Stimulated activated CD4-positive, alpha-beta T cell treated with anti-CD3 and anti-CD28 coated beads, Interleukin-12 subunit alpha, Interleukin-12 subunit beta, amount 100 ng/mL, for 24 hours (primary cell): ENCODE measurements at regions not wholly inside any gene's neighbourhood (a gene's known extent, or its start where the extent isn't known, plus 50 kb on each side); places are given as distances from the start of the nearest gene placed in this dataset.

Experiments
- DNase-seq, 2 experiments: peaks; one replicate each; pipeline ENCODE4 v3.0.0-alpha.2; 2020; ENCODE audit warnings: low read depth in 2 of 2

- no peak for DNase-seq
These were observed 124.5 kb upstream of the THY1 start for GRCh38 chr11:119547511-119547910.

DNA sequence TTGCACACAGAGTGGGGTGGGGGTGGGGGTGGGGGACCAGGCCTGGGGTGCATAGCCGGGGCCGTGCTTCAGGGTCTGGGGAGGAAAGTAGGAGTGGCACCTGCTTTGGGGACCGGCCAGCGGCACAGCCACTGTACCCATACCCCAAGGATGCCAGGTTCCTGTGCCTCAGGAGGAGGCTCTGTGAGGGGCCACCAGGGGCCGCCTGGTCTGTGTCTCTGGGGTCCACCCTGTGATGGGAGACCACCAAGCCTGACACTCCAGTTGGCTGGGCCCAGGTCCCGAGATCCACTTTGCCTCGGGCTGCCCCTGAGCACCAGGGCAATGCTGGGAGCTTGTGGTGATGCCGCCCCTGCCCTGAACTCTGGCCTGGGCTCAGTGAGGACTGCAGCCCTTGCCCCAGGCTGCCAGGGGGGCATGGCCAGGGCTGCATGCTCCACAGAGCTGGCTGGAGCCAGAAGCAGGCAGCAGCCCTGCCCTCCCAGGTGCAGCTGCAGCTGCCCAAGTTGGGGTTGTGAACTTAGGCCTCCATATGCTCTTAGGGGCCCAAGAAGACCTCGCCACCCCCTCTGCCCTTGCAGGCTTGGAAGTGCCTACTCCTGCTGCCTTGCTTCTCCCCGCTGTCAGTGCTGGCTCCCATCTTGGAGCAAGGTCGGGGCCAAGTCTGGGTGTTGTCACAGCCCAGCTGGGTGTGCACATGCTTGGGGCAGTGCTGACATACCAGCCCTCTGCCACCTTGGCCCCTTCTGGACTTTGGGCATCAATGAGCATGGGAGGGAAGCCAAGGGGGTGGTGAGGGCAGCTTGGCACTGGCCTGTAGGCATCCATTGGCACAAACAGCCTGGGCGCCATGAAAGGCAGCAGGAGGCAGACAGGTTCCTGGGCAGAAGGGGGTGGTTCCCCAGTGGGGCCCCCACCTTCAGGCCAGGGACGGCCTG, 123.3 kb upstream of the THY1 start:
- DNase-seq: no peak

DNA sequence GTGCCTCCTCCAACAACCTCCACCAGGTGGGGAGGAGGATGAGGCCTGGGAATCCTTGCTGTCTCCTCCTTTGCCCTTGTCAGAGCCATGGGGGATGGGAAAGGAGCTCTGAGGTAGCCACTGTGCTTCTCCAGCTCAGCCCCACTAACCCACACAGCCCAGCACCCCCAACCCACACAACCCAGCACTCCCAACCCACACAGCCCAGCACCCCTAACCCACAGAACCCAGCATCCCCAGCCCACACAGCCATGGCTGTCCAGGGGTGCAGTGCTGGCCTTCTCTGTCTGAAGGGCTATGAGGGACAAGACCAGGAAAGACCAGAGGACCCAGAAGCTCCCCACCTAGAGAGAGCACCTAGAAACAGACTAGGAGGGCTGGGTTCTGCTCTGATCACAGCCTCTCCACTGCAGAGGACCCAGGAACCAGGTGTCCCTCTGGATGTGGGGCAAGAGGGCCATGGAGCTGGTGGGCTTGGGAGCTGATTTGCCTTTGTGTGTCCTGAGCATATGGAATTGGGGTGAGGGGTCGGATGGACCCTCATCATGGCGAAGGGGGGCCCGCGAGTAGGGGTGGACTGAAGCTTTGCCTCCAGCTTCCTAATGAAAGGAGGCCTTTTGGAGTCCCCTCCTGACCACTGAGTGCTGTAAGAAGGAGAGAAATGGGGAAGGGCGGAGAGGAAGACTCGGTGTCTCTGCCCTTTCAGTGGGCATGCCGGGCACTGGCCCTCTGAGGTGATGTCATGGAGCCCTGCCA, 117.6 kb upstream of the THY1 start:
- no peak for DNase-seq

DNA sequence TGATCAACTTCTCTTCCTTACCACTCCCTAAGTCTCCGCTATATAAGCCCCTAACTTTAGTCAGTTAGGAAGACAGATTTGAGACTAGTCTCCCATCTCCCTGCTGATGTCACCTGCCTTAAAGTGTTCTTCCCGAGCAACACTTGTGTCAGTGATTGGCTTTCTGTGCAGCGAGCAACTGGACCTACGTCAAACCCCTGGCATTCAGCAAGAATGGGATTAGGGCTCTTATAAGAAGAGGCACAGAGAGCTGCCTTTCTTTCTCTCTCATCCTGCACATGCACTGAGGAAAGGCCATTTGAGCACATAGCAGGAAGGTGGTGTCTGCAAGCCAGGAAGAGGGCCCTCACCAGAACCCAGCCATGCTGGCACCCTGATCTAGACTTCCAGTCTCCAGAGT, 116.6 kb upstream of the THY1 start:
- no peak for DNase-seq

DNA sequence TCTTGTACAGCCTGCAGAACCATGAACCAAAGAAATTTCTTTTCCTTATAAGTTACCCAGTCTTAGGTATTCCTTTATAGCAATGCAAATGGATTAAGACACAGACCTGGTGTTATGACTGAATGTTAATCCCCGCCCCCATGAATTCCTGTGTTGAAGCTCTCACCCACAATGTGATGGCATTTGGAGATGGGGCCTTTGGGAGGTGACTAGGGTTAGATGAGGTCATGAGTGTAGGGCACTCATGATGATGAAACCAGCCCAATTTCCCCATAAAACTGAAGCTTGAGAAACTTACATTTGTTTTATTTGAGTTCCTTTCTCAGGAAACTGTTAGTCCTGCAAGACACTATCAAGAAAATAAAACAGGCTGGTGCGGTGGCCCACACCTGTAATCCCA, 115.8 kb upstream of the THY1 start:
- DNase-seq: no peak

DNA sequence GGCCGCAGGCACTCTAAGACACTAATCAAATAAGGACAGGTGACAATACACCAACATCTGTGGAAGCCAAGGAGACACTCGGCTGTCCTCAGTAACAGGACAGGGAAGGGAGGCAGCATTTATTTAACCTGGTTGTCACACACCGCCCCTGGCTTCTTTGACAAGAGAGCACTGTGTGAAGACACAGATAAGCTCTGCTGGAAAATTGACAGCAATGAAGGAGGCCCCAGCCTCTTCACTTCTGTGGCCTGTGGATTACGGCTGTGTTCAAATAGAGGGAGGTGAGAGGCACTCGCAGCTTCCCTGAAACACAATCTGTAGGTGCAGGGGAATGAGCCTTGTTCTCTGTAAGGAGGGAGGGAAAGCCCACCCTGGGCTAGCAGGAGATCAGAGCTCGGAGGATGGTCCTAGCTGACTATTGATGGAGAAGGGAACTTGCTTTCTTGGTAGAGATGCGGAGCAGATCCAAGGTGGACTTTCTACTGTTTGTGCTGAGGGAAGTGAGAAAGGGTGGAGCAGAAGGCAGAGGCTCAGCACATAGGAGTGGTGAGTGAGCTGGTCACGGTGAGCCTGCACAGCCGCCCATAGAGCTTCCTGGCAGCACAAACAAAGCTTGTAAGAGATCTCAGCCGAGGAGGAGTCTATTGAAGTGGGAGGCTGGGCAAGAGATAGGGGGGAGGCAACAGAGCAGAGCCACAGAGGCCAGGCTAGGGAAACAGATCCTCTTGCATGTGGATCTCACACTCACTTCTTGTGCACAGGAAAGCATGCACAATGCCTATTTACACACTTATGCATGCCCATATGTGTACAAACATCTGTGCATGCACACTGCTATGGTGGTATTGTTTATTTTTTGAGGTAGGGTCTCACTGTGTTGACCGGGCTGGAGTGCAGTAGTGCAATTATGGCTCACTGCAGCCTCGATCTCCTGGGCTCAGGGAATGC, 114.6 kb upstream of the THY1 start:
- no peak for DNase-seq

DNA sequence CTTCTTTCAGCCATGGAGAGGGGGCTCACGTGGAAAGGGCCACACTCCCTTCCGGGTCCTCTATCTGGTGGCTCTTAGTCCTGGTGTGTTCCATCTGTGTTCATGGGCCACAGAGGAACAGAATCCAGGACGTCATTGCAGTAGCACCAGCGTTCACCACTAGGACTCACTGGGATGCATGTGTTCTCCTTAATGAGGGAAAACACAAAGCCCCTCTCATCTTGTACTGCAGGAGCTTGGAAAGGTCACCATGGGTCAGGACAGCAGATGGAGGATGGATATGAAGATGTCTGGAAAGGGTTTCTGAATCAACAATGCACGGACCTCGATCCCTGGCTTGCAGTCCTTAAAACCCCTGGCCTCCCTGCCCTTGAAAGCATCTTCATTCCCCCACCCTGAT, 113.8 kb upstream of the THY1 start:
- DNase-seq: no peak

- peak; percentile 23 to 71 for DNase-seq
These were observed 111.2 kb upstream of the THY1 start for GRCh38 chr11:119533921-119534736.

- no peak for DNase-seq
These were observed 110.5 kb upstream of the THY1 start for GRCh38 chr11:119533462-119533861.

- DNase-seq: no peak
These were observed 109.6 kb upstream of the THY1 start for GRCh38 chr11:119532551-119532950.

- no peak for DNase-seq
These were observed 108.7 kb upstream of the THY1 start for GRCh38 chr11:119531623-119532022.

- DNase-seq: no peak
These were observed 108.1 kb upstream of the THY1 start for GRCh38 chr11:119531056-119531455.

- DNase-seq: no peak
These were observed 107.5 kb upstream of the THY1 start for GRCh38 chr11:119530509-119530908.

DNA sequence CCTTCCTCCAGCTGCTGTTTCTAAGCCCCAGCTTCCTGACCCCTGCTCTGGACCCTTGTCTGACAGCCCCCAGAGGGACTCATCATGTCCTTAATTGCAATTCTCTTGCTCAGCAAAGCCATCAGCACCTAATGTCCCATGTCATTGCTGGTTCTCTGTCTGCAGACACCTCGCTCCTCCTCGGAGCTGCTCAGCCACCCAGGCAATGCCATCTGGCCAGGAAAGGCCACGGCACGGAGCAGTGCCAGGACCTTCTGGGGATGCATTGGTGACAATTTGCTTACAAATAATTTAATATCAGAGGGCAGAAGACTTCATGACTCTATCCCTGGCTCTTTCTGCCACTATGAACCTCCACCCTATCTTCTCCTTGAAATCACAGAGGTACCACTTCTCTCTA, 107.0 kb upstream of the THY1 start:
- DNase-seq: no peak

GRCh38 chr11:119529063-119529845, 106.3 kb upstream of the THY1 start:
- DNase-seq: no peak

- no peak for DNase-seq
These were observed 102.9 kb upstream of the THY1 start for GRCh38 chr11:119525867-119526196.

GRCh38 chr11:119525180-119525866, 102.4 kb upstream of the THY1 start:
- no peak for DNase-seq

DNA sequence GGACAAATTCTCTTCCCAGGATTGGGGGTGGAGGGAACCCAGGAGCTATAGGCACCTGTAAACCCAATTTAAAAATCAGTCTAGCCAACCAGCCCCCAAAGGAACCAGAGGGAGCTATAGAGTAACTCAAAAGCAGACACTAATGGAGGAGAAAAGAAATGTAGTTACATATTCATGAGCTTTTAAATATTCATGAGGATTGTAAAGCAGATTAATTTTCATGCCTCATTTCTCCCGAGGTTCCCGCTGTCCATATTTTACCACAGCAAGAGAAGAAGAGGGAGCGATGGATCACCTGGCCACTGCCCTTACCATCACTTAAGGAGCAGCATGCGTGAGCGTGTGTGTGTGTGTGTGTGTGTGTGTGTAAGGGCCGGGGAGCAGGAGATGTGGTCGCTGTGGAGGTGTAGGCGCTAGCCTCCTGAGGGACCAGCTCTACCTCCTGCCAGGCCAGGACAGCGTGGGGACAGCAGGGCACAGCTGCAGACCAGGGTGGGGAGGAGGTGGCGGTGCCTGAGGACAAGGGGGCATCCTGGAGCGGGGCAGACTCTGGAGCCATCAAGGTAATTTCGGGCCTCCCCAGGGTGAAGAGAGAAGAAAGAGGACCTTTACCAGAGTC, 100.7 kb upstream of the THY1 start:
- DNase-seq: no peak

DNA sequence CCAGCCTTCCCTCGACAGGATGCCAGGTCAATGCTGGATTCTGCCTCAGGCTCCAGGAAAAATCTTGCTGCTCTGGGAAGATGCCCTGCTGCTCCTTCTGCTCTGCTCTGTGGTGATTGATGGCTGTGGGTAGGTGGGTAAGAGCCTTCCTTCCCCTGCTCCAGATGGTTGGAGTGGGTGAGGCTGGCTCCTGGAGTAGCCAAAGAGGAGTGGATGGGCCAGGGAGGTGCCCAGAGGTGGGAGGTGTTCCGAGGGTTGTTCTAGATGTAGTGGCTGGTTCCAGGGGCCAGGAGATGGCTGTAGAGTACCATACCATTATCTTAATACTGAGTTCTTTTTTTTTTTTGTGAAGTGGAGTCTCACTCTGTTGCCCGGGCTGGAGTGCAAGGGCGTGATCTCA, 99.6 kb upstream of the THY1 start:
- DNase-seq: no peak
